Activated naive CD8-positive, alpha-beta T cell treated with anti-CD3 and anti-CD28 coated beads for 36 hours (primary cell): ENCODE measurements at regions not wholly inside any gene's neighbourhood (a gene's known extent, or its start where the extent isn't known, plus 50 kb on each side); places are given as distances from the start of the nearest gene placed in this dataset.

ENCODE experiments used
- DNase-seq: peaks from one replicate; pipeline ENCODE4 v3.0.0; 2021
- H3K27ac Mint-ChIP-seq: one replicate; pipeline ENCODE4 v1.8.0; 2022; ENCODE audit warnings: mild to moderate bottlenecking, moderate library complexity, mixed read lengths
- H3K27me3 Mint-ChIP-seq: one replicate; pipeline ENCODE4 v1.8.0; 2022; ENCODE audit warnings: mild to moderate bottlenecking, mixed read lengths
- H3K36me3 Mint-ChIP-seq: one replicate; pipeline ENCODE4 v1.8.0; 2021; ENCODE audit warnings: mild to moderate bottlenecking, mixed read lengths
- H3K4me1 Mint-ChIP-seq: one replicate; pipeline ENCODE4 v1.8.0; 2021; ENCODE audit warnings: mixed read lengths
- H3K4me3 Mint-ChIP-seq: one replicate; pipeline ENCODE4 v1.8.0; 2022; ENCODE audit warnings: mild to moderate bottlenecking, moderate library complexity, mixed read lengths
- H3K9me3 Mint-ChIP-seq: one replicate; pipeline ENCODE4 v1.8.0; 2022; ENCODE audit warnings: mixed read lengths

DNA sequence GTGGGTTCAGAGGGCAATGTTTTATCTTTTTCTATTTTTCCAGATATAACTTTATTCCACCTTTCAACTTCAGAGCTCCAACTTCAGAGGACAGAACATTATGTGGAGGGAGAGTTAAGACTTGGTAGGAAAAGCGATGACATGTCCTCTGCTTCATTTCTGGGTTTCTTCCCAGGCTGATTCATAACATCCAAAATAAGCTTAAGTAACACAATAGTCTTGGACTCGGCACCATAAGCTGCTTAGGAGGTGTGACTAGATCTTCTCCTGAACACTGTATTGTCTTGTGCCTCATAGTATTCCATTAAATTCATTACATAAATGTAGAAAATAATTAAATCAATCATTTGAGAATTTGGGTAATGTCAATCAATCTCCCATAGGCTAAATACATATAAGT lies 95.5 kb upstream of the PDE3A start:
- H3K36me3 Mint-ChIP-seq, result no peaks in the 10 kb centered on the region
- H3K27ac Mint-ChIP-seq, result no peak overlapping the region
- no peak for DNase-seq
- H3K27me3 Mint-ChIP-seq, result no peaks in the 10 kb centered on the region
- H3K4me3 Mint-ChIP-seq, result no peak overlapping the region
- no peaks in the 10 kb centered on the region for H3K4me1 Mint-ChIP-seq
- H3K9me3 Mint-ChIP-seq, result no peaks in the 10 kb centered on the region

DNA sequence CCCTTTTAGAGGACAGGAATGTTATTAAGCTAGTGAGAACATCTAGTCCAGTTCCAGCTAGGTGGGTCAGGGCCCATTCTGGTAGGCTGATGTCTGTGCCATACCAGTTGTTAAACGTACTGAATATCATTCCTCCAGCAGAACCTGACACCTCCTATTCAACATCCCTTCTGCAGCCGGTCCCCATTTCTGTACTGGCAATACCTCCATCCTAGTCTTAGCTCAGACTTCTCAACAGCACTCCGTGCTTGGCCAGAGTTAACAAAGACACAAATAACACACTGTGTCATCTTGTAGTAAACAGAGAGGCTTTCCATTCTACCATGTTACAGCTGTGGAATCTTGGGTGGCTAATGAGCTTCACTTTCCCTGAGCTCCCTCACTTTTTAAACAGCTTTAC lies 94.3 kb upstream of the PDE3A start:
- DNase-seq, result no peak
- Mint-ChIP-seq H3K4me1 (no peaks in the 10 kb centered on the region), H3K4me3 (no peak overlapping the region), H3K9me3 (no peaks in the 10 kb centered on the region), H3K27ac (no peak overlapping the region), H3K36me3 (no peaks in the 10 kb centered on the region), H3K27me3 (no peaks in the 10 kb centered on the region)

DNA sequence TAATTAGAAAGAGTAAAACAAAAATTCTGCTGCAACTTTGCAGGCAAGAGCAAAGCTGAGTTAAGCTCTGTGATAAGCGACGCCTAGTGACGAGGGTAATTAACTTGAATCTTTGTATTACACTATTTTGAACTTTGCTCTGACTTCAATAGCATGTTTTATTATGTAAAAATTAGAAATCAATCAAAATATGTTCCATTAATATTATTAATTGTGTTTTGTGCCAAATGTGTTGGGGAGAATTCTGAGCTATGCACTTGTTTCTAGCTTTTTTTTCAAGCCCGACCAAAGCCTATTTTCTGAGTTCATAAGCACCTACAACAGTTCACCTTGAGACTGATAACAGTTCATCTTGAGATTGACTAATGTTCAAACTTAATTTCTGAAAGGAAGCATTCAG lies 90.1 kb upstream of the PDE3A start:
- no peaks in the 10 kb centered on the region for H3K36me3 Mint-ChIP-seq
- no peak overlapping the region for H3K27ac Mint-ChIP-seq
- DNase-seq, result no peak
- no peaks in the 10 kb centered on the region for H3K27me3 Mint-ChIP-seq
- no peaks in the 10 kb centered on the region for H3K4me1 Mint-ChIP-seq
- H3K4me3 Mint-ChIP-seq, result no peak overlapping the region
- H3K9me3 Mint-ChIP-seq, result no peaks in the 10 kb centered on the region

DNA sequence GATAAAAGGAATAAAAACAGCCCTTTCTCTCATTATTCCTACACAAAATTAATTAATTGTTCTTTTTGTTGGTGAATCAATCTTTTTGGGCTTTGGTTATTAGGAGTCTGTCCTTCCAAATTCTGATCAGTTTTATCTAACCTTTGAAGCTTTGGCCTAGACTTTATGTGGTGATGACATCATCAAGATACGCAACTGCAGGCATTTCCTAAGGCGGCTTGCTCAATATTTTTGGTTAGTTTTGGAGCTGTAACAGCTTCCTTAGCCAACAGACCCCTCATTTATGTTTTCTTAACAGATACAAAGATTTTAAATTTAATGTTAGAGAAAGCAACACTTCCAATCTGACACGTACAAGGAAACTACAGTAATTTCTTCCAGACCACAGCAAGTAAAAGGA lies 87.8 kb upstream of the PDE3A start:
- no peak overlapping the region for H3K27ac Mint-ChIP-seq
- no peaks in the 10 kb centered on the region for H3K4me1 Mint-ChIP-seq
- H3K4me3 Mint-ChIP-seq, result no peak overlapping the region
- no peaks in the 10 kb centered on the region for H3K36me3 Mint-ChIP-seq
- no peaks in the 10 kb centered on the region for H3K27me3 Mint-ChIP-seq
- H3K9me3 Mint-ChIP-seq, result no peaks in the 10 kb centered on the region
- no peak for DNase-seq

DNA sequence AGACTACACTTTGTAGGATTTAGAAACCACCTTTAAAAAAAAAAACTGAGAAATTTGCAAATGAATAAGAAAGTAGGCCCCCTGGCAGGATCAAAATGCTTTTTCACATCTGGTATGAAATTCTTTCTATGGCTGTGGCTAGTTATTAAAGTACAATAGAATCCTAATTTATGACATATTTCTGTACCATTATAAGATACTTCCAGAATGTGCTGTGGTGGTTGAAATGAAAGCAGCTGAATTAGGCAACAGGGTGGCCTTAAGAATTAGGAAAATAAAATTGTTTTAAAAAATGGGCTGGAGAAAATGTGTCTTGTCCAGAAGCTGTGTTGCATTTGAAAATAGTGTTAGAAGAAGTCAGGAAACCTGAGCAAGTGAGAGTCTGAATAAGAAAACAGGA lies 85.9 kb upstream of the PDE3A start:
- Mint-ChIP-seq H3K9me3 (peaks cover 2% of the 10 kb centered on the region), H3K27me3 (no peaks in the 10 kb centered on the region), H3K36me3 (no peaks in the 10 kb centered on the region), H3K4me1 (no peaks in the 10 kb centered on the region), H3K27ac (no peak overlapping the region), H3K4me3 (no peak overlapping the region)
- no peak for DNase-seq

DNA sequence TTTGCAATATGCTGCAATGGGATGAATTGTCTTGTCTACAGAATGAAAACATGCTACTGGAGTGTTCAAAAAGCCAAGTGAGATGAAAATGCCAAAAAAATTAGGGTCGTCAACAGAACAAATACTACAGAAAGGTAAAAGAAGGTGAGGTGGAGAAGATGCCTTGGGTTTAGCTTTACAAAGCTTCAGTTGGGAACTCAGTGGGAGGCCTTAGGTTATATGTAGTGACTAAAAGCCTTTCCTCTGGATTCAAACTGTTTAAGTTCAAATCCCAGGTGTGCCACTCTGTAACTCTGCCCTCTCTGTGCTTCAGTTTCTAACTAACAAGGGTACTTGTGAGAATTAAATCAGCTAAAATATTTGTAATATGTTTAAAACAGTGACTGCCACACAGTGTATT lies 84.9 kb upstream of the PDE3A start:
- Mint-ChIP-seq H3K4me3 (no peak overlapping the region), H3K27me3 (no peaks in the 10 kb centered on the region), H3K36me3 (no peaks in the 10 kb centered on the region), H3K9me3 (peaks cover 2% of the 10 kb centered on the region), H3K4me1 (no peaks in the 10 kb centered on the region), H3K27ac (no peak overlapping the region)
- no peak for DNase-seq

DNA sequence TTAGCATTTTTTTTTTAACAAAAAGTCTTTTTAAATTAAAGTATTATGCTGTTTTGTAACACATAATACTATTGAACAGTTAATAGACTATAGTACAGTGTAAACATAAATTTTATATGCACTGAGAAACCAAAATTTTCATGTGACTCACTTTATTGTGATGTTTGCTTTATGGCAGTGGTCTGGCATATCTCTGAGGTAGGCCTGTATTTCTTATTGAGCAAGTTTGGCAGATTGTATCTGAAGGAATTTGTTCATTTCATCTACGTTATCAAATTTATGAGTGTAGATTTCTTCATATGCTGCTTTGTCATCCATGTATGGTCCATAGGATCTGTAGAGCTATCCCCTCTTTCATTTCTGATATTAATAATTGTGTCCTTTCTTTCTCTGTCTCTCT lies 78.8 kb upstream of the PDE3A start:
- no peak overlapping the region for H3K27ac Mint-ChIP-seq
- H3K4me1 Mint-ChIP-seq, result no peaks in the 10 kb centered on the region
- no peaks in the 10 kb centered on the region for H3K27me3 Mint-ChIP-seq
- no peaks in the 10 kb centered on the region for H3K36me3 Mint-ChIP-seq
- no peak for DNase-seq
- H3K9me3 Mint-ChIP-seq, result peaks cover 3% of the 10 kb centered on the region
- no peak overlapping the region for H3K4me3 Mint-ChIP-seq

DNA sequence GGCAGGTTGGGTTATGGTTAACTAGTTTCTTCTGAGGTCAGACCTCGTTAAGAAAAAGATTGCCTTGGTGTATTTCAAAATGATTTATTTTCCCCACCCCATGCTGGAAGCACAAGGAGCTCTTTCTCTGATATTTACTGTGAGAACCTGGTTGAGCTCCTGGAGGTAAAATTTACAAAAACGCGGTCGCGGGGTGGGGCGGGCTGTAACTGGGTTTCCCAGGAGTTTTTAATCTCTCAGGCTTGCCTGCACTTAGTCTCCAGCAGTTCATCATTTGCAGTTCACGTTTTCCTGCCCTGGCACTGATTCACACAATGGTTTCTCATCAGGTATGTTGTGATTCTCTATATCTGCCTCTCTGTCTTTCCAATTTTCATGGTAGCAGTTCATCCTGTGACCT lies 67.9 kb upstream of the PDE3A start:
- Mint-ChIP-seq H3K9me3 (peaks cover 19% of the 10 kb centered on the region), H3K4me3 (no peak overlapping the region), H3K27ac (no peak overlapping the region), H3K27me3 (no peaks in the 10 kb centered on the region), H3K4me1 (no peaks in the 10 kb centered on the region), H3K36me3 (no peaks in the 10 kb centered on the region)
- no peak for DNase-seq

DNA sequence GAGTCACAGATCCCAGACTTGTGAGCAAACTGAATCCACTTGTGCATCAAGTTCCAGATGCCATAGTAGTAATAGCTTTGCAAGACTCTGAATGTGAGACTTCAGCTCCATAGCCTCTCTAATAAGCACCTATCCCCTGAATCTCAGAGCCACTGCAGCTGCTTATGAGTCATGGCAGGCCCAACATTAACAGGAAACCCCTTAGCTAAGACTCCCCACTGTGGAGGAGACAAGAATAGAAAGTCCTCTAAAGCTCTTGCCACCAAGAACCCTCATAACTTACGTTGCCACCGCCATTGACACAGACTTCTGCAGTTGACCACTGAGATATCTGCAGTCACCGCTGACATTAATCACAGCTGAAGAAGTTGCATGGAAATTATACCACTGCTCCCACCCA lies 62.9 kb upstream of the PDE3A start:
- H3K36me3 Mint-ChIP-seq, result no peaks in the 10 kb centered on the region
- H3K4me1 Mint-ChIP-seq, result no peaks in the 10 kb centered on the region
- no peak overlapping the region for H3K27ac Mint-ChIP-seq
- DNase-seq, result no peak
- H3K27me3 Mint-ChIP-seq, result no peaks in the 10 kb centered on the region
- peaks cover 19% of the 10 kb centered on the region for H3K9me3 Mint-ChIP-seq
- H3K4me3 Mint-ChIP-seq, result no peak overlapping the region

DNA sequence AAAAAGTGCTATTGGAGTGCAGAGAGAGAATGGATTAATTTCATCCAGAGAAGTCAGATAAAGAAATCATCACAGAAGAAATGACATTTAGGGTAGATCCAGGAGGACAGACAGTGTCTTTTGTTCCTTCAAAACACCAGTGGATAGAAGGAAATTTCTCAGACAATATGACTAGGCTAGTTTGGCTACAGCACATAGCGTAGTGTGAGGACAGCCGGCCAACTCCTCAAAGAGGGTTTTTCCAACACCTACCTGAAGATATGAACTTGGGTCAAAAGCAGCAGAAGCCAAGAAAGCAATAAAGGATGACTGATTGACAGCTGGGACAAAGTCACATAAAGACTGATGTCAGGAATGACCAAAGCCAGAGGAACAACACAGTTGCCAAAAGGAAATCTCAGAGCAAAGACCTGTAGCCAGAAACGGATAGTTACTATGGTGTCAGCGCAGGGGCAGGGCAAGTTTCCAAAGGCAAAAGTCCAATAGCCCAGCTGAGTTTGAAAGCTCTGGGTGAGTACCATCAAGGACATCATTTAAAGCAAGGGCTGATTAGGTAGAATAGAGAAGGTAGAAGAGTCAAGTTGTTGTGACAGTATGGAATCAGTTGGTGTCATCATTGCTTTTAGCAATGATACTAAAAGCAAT lies 58.7 kb upstream of the PDE3A start:
- no peaks in the 10 kb centered on the region for H3K36me3 Mint-ChIP-seq
- peaks cover 17% of the 10 kb centered on the region for H3K9me3 Mint-ChIP-seq
- H3K4me3 Mint-ChIP-seq, result no peak overlapping the region
- no peaks in the 10 kb centered on the region for H3K4me1 Mint-ChIP-seq
- no peak overlapping the region for H3K27ac Mint-ChIP-seq
- DNase-seq, result no peak
- no peaks in the 10 kb centered on the region for H3K27me3 Mint-ChIP-seq

DNA sequence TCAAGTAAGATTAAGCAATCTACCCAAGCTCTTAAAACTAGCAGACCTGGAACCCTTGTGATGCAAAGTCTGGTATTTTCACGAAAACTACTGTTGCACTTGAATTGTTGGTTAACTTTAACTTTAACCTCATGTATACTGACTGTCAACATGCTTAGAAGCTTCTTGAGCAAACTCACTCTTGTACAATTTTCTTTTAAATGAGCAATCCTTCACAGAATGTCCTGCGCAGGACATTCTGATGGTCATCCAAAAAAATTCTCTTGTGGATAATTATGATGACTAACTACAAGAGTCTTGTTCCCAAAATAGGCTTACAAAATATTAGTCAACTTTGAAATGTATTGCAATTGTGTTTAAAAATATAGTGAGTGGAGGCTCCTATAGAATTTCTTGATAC lies 54.0 kb upstream of the PDE3A start:
- Mint-ChIP-seq H3K27ac (no peak overlapping the region), H3K4me3 (no peak overlapping the region), H3K9me3 (no peaks in the 10 kb centered on the region), H3K36me3 (no peaks in the 10 kb centered on the region), H3K27me3 (no peaks in the 10 kb centered on the region), H3K4me1 (no peaks in the 10 kb centered on the region)
- DNase-seq, result no peak

DNA sequence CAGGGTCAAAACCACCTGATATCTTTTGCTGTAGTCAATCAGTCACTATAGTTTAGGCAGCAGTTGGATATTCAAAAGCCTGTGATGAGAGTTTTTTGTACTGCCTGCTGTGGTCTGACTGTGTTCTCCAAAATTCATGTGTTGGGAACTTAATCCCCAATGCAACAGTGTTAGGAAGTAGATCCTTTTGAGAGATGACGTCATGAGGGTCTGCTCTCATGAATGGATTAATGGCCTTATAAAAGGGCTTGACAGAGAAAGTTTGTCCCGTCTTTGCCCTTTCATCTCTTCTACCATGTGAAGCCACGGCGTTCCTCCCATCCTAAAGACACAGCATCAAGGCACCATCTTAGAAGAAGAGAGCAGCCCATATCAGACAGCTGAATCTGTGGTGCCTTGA lies 50.8 kb upstream of the PDE3A start:
- Mint-ChIP-seq H3K4me3 (no peak overlapping the region), H3K27me3 (no peaks in the 10 kb centered on the region), H3K36me3 (no peaks in the 10 kb centered on the region), H3K9me3 (no peaks in the 10 kb centered on the region), H3K27ac (no peak overlapping the region), H3K4me1 (no peaks in the 10 kb centered on the region)
- DNase-seq, result no peak
